ENCODE measurements at regions not wholly inside any gene's neighbourhood (a gene's known extent, or its start where the extent isn't known, plus 50 kb on each side); places are given as distances from the start of the nearest gene placed in this dataset.

- ATAC-seq: no peak
Observed at GRCh38 chr20:60652615-60653014, 599.4 kb upstream of the CDH4 start.

GRCh38 chr20:60653111-60653845 lies 598.8 kb upstream of the CDH4 start:
- ATAC-seq: no peak

- no peak for ATAC-seq
Observed at GRCh38 chr20:60658681-60659080, 593.4 kb upstream of the CDH4 start.

- ATAC-seq: no peak
Observed at GRCh38 chr20:60659240-60659639, 592.8 kb upstream of the CDH4 start.

GRCh38 chr20:60662307-60662706 lies 589.8 kb upstream of the CDH4 start:
- no peak for ATAC-seq

GRCh38 chr20:60664106-60664505 lies 588.0 kb upstream of the CDH4 start:
- ATAC-seq: no peak

GRCh38 chr20:60667641-60668040 lies 584.4 kb upstream of the CDH4 start:
- no peak for ATAC-seq

GRCh38 chr20:60669211-60669610 lies 582.9 kb upstream of the CDH4 start:
- no peak for ATAC-seq

GRCh38 chr20:60676011-60676410 lies 576.0 kb upstream of the CDH4 start:
- no peak for ATAC-seq

GRCh38 chr20:60677819-60678218 lies 574.2 kb upstream of the CDH4 start:
- no peak for ATAC-seq

GRCh38 chr20:60680554-60680953 lies 571.5 kb upstream of the CDH4 start:
- no peak for ATAC-seq

- ATAC-seq: no peak
Observed at GRCh38 chr20:60687213-60687612, 564.8 kb upstream of the CDH4 start.

GRCh38 chr20:60690771-60691170 lies 561.3 kb upstream of the CDH4 start:
- ATAC-seq: no peak

- no peak for ATAC-seq
Observed at GRCh38 chr20:60691966-60692615, 560.0 kb upstream of the CDH4 start.

GRCh38 chr20:60693496-60694133 lies 558.4 kb upstream of the CDH4 start:
- ATAC-seq: no peak

GRCh38 chr20:60694763-60695162 lies 557.3 kb upstream of the CDH4 start:
- ATAC-seq: peak; percentile 24 to 25

- peak; percentile 41 for ATAC-seq
Observed at GRCh38 chr20:60695226-60696000, 556.6 kb upstream of the CDH4 start.

GRCh38 chr20:60697252-60697651 lies 554.8 kb upstream of the CDH4 start:
- no peak for ATAC-seq

GRCh38 chr20:60700728-60701127 lies 551.3 kb upstream of the CDH4 start:
- no peak for ATAC-seq

GRCh38 chr20:60704147-60704546 lies 547.9 kb upstream of the CDH4 start:
- ATAC-seq: no peak

- ATAC-seq: no peak
Observed at GRCh38 chr20:60713396-60713795, 538.7 kb upstream of the CDH4 start.

GRCh38 chr20:60715172-60715571 lies 536.9 kb upstream of the CDH4 start:
- ATAC-seq: no peak

- ATAC-seq: no peak
Observed at GRCh38 chr20:60718743-60719480, 533.1 kb upstream of the CDH4 start.
